Pulmonary artery endothelial cell (primary cell): ENCODE measurements at regions not wholly inside any gene's neighbourhood (a gene's known extent, or its start where the extent isn't known, plus 50 kb on each side); places are given as distances from the start of the nearest gene placed in this dataset.
"Not testable (repeated sequence)": the region's sequence is repeated elsewhere in the genome, so short reads cannot be mapped to it uniquely, and the experiment has no call there.

Experiments used
- DNase-seq: peaks from one replicate; pipeline ENCODE4 v3.0.0-alpha.2; 2011; ENCODE audit warnings: low read depth, low spot score

- not testable (repeated sequence) for DNase-seq
Observed at GRCh38 chr21:31819692-31820091, 53.1 kb upstream of the HUNK start.

GRCh38 chr21:31814356-31814755 lies 58.5 kb upstream of the HUNK start:
- DNase-seq: not testable (repeated sequence)

DNA sequence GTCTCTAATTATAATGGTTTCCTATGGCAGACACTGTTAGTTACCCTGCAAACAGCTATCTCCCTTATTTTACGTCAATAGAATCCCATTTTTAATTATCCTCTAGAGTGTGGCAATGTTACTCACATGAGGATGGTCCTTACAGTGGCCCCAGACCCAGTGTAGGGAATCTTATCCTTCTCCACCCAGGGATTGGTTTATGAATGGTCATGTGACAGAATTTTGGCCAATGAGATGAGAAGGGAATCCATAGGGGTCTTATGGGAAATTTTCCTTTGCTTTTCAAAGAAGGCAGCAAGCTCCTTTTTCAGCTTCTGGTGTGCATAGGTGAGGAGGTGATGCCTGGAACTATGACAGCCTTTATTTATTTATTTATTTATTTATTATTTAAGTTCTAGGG lies 59.0 kb upstream of the HUNK start:
- no peak for DNase-seq

GRCh38 chr21:31804008-31804394 lies 68.8 kb upstream of the HUNK start:
- DNase-seq: no peak

DNA sequence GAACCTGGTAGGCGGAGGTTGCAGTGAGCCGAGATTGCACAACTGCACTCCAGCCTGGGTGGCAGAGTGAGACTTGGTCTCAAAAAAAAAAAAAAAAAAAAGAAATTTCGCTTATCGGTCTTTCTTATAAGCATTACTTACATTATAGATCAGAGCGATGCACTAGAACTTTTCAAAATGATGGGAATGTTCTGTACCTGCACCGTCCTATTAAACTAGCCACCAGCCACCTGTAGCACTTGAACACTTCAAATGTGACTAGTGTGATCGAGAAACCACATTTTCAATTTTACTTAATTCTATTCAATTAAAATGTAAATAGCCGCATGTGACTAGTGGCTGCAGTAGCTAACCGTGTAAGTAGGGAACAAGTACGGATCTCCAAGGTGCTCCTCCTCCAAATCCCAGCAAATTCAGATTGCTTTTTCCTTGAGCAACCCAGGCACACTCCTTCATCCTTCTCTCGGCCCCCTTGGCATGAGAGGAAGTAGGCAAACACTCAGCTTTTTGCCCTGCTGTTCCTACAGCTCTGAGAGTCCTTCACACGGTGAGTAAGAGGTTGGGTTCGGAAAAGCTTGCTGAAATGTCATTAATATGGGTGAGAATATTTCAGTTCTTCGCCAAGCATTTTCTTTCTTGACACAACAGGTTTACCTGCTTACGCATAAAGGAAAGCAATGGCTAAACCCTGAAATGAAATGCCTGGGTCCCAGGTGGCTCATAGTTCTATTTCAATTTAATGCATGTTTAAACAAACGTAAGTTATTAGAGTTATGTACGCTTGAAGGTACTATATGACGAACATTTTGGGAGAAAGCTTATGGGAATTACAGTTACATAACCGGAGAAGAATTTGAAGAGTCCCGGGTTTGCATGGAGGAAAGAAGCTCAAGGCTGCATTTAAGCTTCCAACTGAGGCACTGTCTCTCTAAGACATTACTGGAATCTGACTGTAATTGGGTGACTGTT lies 69.5 kb upstream of the HUNK start:
- no peak for DNase-seq

GRCh38 chr21:31802331-31802730 lies 70.4 kb upstream of the SCAF4 start:
- no peak for DNase-seq

DNA sequence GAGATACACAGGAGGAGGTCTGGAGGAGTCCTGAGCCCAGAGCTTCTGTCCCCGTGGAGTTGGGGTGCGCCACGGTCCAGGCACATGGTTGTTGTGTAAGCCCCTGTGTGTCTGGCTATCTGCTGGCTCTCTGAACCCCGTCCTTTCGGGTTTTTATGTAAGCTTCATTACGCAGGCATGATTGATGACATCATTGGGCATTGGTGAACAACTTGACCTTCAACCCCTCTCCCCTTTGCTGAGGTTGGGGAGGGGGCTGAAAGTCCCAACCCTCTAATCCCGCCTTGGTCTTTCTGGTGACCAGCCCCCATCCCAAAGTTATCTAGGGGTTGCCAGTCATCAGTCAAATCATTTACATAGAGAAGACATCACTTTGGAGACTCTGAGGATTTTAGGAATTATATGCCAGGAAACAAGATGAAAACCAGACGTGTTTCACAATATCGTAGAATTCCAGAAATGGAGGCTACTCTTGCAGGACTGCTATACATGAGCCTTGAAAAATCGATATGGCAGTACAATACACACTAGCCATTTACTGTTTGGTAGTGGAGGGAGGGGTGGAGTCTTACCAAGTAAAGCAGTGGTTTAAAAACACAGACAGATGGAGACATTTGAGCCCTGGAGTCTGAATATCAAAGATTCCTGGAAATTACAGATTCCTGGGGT lies 69.8 kb upstream of the SCAF4 start:
- DNase-seq: no peak

DNA sequence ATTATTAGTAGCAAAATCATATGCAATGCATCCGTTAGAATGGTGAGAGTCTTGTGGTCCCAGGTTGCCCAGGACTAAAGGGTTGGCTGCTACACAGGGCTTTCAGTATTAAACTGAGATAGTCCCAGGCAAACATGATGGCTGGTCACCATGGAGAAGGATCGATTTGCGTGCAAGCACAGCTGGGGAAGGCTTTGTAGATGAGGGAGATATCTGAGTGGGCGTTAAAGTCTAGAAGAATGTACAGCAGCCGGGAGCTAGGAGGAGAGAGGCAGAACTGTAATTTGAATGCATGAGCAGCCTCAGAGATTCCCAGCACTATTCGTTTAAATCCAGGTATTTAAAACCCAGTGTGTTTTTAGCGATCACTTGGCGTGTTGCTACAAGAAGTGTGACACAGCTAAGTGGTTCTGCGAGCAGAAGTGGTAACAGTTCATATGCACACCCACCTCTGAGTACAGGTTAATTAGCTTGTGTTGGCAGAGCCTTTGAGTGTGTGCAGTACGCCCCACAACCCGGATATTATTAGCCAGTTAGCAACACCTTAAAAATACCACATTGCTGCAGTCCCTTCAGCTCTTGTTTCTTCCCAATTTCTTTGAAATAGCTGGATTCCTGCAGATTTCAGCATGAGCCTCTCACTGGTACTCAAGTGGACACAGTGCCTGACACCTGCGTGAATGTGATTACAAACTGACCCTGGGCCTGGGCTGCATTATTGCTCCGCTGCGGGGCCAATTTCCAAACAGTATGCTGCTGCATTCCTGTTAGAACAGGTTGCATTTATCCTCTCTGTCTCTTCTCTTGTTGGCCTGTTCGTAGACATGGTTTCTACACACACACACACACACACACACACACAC lies 67.2 kb upstream of the SCAF4 start:
- no peak for DNase-seq

GRCh38 chr21:31795992-31796391 lies 64.1 kb upstream of the SCAF4 start:
- DNase-seq: no peak

DNA sequence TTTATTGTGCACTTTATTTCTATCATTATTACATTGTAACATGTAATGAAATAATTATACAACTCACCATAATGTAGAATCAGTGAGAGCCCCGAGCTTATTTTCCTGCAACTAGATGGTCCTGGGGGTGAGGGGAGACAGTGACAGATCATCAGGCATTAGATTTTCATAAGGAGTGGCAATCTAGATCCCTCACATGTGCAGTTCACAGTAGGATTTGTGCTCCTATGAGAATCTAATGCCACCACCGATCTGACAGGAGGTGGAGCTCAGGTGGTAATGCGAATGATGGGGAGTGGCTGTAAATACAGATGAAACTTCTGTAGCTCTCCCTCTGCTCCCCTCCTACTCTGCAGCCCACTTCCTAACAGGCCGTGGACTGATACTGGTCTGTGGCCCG lies 58.5 kb upstream of the SCAF4 start:
- DNase-seq: not testable (repeated sequence)

GRCh38 chr21:31788581-31788980 lies 56.7 kb upstream of the SCAF4 start:
- no peak for DNase-seq

- DNase-seq: not testable (repeated sequence)
Observed at GRCh38 chr21:31787691-31788090, 55.8 kb upstream of the SCAF4 start.

DNA sequence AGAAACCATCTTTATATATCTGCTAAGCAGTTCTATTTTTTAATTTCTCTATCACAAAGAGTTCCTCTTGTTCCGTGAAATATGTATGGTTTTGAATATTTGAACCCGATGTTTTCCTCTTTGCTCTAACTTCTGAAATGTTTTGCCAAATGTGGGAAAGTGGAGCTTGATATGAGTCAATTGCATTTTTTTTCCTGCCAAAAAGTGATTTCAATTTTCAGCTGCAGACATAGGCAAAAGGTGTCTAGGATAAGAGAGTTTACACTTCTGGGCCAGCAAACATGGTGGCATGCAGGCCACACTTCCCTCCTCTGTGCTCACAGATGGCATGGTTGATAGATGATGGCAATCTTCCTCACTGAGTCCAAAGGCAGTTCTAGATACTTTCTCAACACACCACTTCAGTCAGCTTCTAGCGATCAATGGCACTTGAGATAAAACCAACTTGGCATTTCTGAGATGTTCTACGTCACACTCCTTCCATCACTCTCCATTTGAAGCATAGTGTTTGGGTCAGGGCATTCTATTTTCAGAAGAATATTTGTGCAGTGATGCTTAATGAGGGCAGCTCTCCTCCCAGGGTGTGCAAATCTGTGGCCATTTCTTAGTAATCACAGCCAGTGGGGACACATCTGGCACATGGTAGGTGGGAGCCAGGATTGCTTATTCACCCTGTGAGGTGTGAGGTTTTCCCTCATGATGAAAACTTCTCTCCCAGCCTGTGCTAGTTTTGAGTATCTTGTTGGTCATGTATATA lies 54.4 kb upstream of the SCAF4 start:
- DNase-seq: no peak

DNA sequence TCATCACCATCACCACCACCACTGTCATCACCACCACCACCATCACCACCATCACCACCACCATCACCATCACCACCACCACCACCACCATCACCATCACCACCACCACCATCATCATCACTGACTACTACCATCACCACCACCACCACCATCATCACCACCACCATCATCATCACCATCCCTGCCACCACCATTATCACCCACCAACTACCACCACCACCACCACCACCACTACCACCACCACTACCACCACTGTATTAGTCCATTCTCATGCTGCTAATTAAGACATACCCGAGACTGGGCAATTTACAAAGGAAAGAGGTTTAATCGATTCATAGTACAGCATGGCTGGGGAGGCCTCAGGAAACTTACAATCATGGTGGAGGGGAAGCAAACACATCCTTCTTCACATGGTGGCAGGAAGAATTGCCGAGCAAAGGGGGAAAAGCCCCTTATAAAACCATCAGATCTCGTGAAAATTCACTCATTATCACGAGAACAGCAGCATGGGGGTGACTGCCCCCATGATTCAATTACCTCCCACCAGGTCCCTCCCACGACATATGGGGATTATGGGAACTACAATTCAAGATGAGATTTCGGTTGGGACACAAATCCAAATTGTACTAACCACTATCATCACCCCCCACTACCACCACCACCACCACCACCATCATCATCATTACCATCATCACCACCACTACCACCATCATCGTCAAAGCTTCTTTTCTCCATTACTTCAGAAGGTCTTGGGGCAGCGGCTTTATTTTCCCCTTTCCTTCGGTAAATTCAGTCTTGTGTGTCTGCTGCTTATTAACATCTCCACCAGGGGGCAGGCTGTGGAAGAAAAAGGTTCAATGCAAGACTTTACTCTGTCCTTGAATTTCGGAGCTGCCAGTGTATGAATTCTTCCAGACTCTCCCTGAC lies 53.6 kb upstream of the SCAF4 start:
- DNase-seq: peak; percentile 22

GRCh38 chr21:31781737-31782136 lies 49.8 kb upstream of the SCAF4 start:
- DNase-seq: no peak
